Activated naive CD8-positive, alpha-beta T cell treated with anti-CD3 and anti-CD28 coated beads, Interleukin-2, amount 10 ng/mL, durations not matched to agents 7 days and 5 days (primary cell): ENCODE measurements at regions not wholly inside any gene's neighbourhood (a gene's known extent, or its start where the extent isn't known, plus 50 kb on each side); places are given as distances from the start of the nearest gene placed in this dataset.

Experiments used
- ATAC-seq: fragments of 150-1000 bp; cut with Tn5 transposase; one replicate; pipeline ENCODE4 v1.10.0; 2021; ENCODE audit warnings: low read depth, moderate library complexity
- POLR2A ChIA-PET: fragments of 350-600 bp; sonication (Branson Sonifier 250); formaldehyde crosslinking; loops from one replicate; lab custom pipeline; 2021; ENCODE audit warnings: antibody characterized with exemption; lab: Charles Lee
- DNase-seq: peaks from one replicate; pipeline ENCODE4 v3.0.0; 2021
- H3K27ac Mint-ChIP-seq: one replicate; pipeline ENCODE4 v1.8.0; 2022; ENCODE audit warnings: mild to moderate bottlenecking, mixed read lengths
- H3K27me3 Mint-ChIP-seq: one replicate; pipeline ENCODE4 v1.8.0; 2022; ENCODE audit warnings: mild to moderate bottlenecking, moderate library complexity, mixed read lengths
- H3K36me3 Mint-ChIP-seq: one replicate; pipeline ENCODE4 v1.8.0; 2021; ENCODE audit warnings: mild to moderate bottlenecking, mixed read lengths
- H3K4me1 Mint-ChIP-seq: one replicate; pipeline ENCODE4 v1.8.0; 2021; ENCODE audit warnings: mixed read lengths
- H3K4me3 Mint-ChIP-seq: one replicate; pipeline ENCODE4 v1.8.0; 2022; ENCODE audit warnings: mild to moderate bottlenecking, moderate library complexity, mixed read lengths
- H3K9me3 Mint-ChIP-seq: one replicate; pipeline ENCODE4 v1.8.0; 2021; ENCODE audit warnings: mixed read lengths

DNA sequence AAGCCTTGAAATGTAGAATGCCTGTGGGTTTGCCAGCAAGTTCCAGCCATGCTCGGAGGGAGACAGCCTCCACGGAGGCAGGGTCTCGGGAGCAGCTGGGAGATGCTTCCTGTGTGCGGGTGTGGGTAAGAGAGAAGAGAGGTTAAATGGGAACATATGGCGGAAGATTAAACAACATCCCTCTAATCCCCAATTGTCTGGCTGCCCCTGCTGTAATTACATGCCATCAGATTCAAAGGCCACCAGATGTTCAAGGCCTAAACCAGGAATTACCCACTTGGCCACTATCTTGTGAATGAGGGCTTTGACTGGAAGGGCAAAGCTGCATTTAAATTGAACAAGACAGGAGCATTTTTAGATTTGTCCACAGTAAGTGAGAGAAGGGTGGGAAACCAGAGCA, 81.4 kb upstream of the BACE2 start:
- Mint-ChIP-seq H3K27me3 (peaks cover 12% of the 10 kb centered on the region), H3K27ac (no peak overlapping the region), H3K4me3 (no peak overlapping the region), H3K4me1 (no peaks in the 10 kb centered on the region), H3K9me3 (no peaks in the 10 kb centered on the region), H3K36me3 (no peaks in the 10 kb centered on the region)
- ATAC-seq, result no peak
- POLR2A ChIA-PET, result no interaction called here
- no peak for DNase-seq

DNA sequence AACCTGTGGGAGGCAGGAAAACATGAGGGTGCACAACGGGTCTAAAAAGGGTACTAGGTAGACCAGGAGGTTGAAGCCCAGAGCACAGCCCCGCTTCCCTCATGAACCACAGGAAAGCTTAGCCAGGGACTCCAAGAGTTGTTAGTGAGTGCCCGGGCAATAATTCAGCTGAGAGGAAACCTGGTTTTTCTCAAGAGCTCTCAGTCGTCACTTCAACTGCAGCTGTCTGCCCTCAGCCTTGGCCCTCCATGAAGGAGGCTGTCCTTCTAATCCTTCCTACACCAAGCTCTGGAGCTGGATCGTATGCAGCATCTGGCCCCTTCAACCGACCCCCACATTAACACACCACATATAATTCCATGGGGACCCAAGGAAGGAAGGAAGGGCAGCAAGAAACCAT, 77.0 kb upstream of the BACE2 start:
- POLR2A ChIA-PET, result no interaction called here
- H3K36me3 Mint-ChIP-seq, result no peaks in the 10 kb centered on the region
- peaks cover 7% of the 10 kb centered on the region for H3K27me3 Mint-ChIP-seq
- H3K27ac Mint-ChIP-seq, result no peak overlapping the region
- no peaks in the 10 kb centered on the region for H3K4me1 Mint-ChIP-seq
- ATAC-seq (no peak), DNase-seq (no peak)
- H3K9me3 Mint-ChIP-seq, result no peaks in the 10 kb centered on the region
- no peak overlapping the region for H3K4me3 Mint-ChIP-seq

GRCh38 chr21:41091616-41092015, 76.3 kb upstream of the BACE2 start:
- ATAC-seq (no peak), DNase-seq (no peak)
- H3K4me1 Mint-ChIP-seq, result no peaks in the 10 kb centered on the region
- H3K36me3 Mint-ChIP-seq, result no peaks in the 10 kb centered on the region
- H3K27ac Mint-ChIP-seq, result no peak overlapping the region
- POLR2A ChIA-PET, result no interaction called here
- no peaks in the 10 kb centered on the region for H3K9me3 Mint-ChIP-seq
- H3K4me3 Mint-ChIP-seq, result no peak overlapping the region
- H3K27me3 Mint-ChIP-seq, result peaks cover 7% of the 10 kb centered on the region

GRCh38 chr21:41092312-41092711, 75.6 kb upstream of the BACE2 start:
- POLR2A ChIA-PET, result no interaction called here
- Mint-ChIP-seq H3K4me3 (no peak overlapping the region), H3K27ac (no peak overlapping the region), H3K36me3 (no peaks in the 10 kb centered on the region), H3K27me3 (peaks cover 7% of the 10 kb centered on the region), H3K9me3 (no peaks in the 10 kb centered on the region), H3K4me1 (no peaks in the 10 kb centered on the region)
- DNase-seq, result no peak
- ATAC-seq, result no peak

DNA sequence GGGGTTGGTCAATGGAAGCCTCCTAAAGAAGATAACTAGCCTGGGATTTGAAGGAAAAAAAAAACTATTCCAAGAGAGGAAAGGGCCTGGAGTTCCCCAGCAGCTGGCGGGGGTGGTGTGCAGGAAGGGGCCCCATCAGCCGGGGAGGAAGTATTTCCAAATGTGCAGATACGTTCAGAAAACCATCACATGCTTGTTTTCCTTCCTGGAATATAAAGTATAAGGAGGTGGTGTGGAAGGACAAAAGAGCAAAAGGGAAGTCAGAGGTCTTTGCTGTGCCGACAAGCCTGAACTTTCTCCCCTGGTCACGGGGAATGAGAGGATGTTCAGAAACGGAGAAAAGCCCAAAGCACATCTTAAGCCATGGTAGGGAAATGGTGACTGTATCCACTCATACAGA, 72.0 kb upstream of the BACE2 start:
- Mint-ChIP-seq H3K9me3 (peaks cover 3% of the 10 kb centered on the region), H3K36me3 (no peaks in the 10 kb centered on the region), H3K27me3 (peaks cover 6% of the 10 kb centered on the region), H3K4me1 (no peaks in the 10 kb centered on the region), H3K4me3 (no peak overlapping the region), H3K27ac (no peak overlapping the region)
- ATAC-seq (no peak), DNase-seq (no peak)
- POLR2A ChIA-PET, result no interaction called here

DNA sequence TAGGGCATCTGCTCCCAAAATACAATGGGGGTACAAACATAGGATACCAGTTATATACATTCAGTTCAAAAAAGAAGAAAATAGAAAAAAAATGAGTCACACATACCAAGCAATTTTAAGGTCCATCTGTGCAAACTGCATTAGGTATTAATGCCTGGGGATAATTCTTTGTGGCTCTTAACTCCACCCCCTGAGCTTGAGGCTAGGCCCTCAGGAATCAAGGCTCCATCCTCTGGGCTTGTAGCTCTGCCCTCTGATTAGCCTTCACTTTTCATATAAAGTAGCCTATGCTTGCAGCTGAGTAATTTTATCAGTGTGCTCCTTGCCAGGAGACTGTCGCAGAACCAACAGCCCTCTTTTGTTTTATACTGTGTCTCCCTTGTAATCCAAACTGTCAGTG, 69.9 kb upstream of the BACE2 start:
- POLR2A ChIA-PET, result no interaction called here
- no peak overlapping the region for H3K27ac Mint-ChIP-seq
- H3K4me3 Mint-ChIP-seq, result no peak overlapping the region
- DNase-seq (no peak), ATAC-seq (no peak)
- H3K4me1 Mint-ChIP-seq, result no peaks in the 10 kb centered on the region
- peaks cover 6% of the 10 kb centered on the region for H3K27me3 Mint-ChIP-seq
- peaks cover 3% of the 10 kb centered on the region for H3K9me3 Mint-ChIP-seq
- H3K36me3 Mint-ChIP-seq, result no peaks in the 10 kb centered on the region

DNA sequence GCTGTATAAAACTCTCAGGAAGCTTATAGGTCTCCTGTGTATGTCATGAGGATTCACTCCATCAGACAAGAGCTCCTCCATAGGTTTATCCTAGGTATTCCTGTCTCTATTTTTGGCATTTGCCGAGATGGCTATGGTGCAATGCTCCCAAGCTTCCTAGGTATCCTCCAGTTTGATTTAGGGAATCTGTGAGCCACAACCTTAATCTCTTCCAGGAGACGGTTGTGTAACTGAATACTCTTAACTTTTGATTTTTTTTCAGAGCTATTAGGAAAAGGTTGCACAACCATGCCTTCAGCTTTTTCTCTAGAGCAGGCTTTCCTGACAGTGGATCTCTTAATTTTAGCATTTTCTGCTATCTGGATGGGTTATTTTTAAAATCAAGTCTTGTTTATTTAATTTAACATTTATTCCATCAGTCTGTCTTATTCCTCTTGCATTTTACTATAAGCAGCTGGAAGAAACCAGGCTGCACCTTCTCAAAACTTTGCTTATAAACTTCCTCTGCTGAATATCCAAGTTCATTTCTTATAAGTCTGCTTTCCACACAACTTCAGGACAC, 69.4 kb upstream of the BACE2 start:
- no peak for ATAC-seq
- H3K4me3 Mint-ChIP-seq, result no peak overlapping the region
- no peak for DNase-seq
- no peaks in the 10 kb centered on the region for H3K36me3 Mint-ChIP-seq
- no peak overlapping the region for H3K27ac Mint-ChIP-seq
- H3K27me3 Mint-ChIP-seq, result peaks cover 6% of the 10 kb centered on the region
- POLR2A ChIA-PET, result interaction anchor here (0.9 kb wide), 1 partner anchor 937 kb away, joined by 5 read pairs; no protein-coding TSS in a partner anchor
- peaks cover 3% of the 10 kb centered on the region for H3K9me3 Mint-ChIP-seq
- no peaks in the 10 kb centered on the region for H3K4me1 Mint-ChIP-seq

DNA sequence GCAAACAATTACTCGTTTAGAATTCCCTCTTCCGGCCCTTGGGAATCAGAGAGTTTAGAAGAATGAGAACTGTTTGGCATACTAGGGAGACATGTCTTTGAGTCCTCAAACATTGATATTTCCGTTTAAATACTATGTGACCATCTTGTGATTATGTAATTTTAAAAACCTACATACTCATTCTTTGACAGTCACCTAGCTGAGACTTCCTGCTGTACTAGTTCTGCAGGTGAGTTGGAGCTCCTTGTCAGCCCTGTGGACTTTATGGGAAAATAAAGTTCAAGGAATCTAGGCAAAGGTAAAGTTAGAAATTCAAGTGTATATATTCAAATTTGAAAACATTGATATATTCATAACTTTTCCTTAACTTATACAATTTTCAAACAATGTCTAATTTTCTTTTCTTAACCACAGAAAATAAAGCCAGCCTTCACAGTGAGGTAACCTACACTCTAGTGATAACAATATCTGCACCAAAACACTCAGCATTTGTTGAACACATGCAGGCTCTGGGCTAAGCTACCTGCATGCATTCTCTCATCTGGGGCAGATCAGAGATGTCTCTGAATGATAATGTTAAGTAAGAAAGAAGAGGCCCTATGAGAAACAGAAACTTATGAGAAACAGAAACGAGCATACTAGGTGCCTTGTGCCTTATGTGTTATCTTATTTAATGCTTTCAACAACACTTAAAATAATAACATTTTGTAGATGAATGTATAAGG, 67.0 kb upstream of the BACE2 start:
- no peak for DNase-seq
- no peak for ATAC-seq
- H3K27ac Mint-ChIP-seq, result no peak overlapping the region
- peaks cover 20% of the 10 kb centered on the region for H3K27me3 Mint-ChIP-seq
- H3K9me3 Mint-ChIP-seq, result peaks cover 3% of the 10 kb centered on the region
- H3K4me1 Mint-ChIP-seq, result no peaks in the 10 kb centered on the region
- H3K36me3 Mint-ChIP-seq, result no peaks in the 10 kb centered on the region
- POLR2A ChIA-PET, result no interaction called here
- H3K4me3 Mint-ChIP-seq, result no peak overlapping the region

DNA sequence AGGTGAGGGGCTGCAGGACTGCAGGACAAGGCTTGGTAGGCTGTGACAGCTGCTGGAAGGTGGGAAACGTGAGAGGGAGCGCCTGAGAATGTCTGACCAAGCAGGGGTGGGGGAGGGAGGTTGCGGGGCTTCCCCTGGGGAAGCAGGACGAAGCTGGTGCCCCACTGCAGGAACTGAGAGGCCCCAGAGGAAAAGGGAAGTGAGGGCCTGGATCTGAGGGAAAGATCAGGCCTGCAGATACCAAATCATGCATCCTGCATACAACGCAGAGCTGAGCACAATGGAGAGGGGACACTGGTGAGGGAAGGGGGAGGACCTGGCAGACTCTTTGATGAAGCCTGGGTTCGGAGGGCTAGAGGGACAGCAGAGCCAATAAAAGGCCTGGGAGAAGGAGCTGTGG, 65.7 kb upstream of the BACE2 start:
- ATAC-seq (no peak), DNase-seq (no peak)
- peaks cover 3% of the 10 kb centered on the region for H3K9me3 Mint-ChIP-seq
- no peak overlapping the region for H3K4me3 Mint-ChIP-seq
- no peaks in the 10 kb centered on the region for H3K4me1 Mint-ChIP-seq
- no peak overlapping the region for H3K27ac Mint-ChIP-seq
- H3K36me3 Mint-ChIP-seq, result no peaks in the 10 kb centered on the region
- peaks cover 20% of the 10 kb centered on the region for H3K27me3 Mint-ChIP-seq
- POLR2A ChIA-PET, result no interaction called here

DNA sequence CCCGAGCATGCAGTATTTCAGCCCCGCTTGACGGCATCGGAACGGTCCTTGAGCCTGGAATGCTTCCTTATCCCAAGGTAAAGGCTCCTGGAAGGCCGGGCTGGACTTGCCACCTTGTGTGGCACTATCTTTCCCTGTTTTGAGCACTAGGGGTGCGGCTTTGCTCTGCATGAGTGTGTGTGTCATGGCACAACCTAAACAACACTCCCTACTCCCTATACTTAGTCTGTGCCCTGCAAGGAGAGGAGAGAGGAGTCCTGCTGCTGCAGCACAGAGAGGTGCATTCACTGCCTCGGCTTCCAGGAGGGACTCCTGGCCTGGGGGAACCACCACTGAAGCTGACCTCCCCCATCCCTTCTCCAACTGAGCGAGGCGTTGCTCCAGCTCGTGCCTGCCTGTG, 60.4 kb upstream of the BACE2 start:
- no peak for DNase-seq
- H3K4me3 Mint-ChIP-seq, result no peak overlapping the region
- POLR2A ChIA-PET, result no interaction called here
- H3K9me3 Mint-ChIP-seq, result peaks cover 2% of the 10 kb centered on the region
- ATAC-seq, result no peak
- H3K27ac Mint-ChIP-seq, result no peak overlapping the region
- H3K4me1 Mint-ChIP-seq, result peaks cover 6% of the 10 kb centered on the region
- no peaks in the 10 kb centered on the region for H3K36me3 Mint-ChIP-seq
- H3K27me3 Mint-ChIP-seq, result peaks cover 16% of the 10 kb centered on the region

- POLR2A ChIA-PET, result no interaction called here
- no peak overlapping the region for H3K4me3 Mint-ChIP-seq
- peaks cover 2% of the 10 kb centered on the region for H3K9me3 Mint-ChIP-seq
- H3K36me3 Mint-ChIP-seq, result no peaks in the 10 kb centered on the region
- peaks cover 15% of the 10 kb centered on the region for H3K27me3 Mint-ChIP-seq
- peaks cover 16% of the 10 kb centered on the region for H3K4me1 Mint-ChIP-seq
- ATAC-seq, result no peak
- H3K27ac Mint-ChIP-seq, result no peak overlapping the region
- DNase-seq, result no peak
These were observed 59.0 kb upstream of the BACE2 start for GRCh38 chr21:41108668-41109585.

DNA sequence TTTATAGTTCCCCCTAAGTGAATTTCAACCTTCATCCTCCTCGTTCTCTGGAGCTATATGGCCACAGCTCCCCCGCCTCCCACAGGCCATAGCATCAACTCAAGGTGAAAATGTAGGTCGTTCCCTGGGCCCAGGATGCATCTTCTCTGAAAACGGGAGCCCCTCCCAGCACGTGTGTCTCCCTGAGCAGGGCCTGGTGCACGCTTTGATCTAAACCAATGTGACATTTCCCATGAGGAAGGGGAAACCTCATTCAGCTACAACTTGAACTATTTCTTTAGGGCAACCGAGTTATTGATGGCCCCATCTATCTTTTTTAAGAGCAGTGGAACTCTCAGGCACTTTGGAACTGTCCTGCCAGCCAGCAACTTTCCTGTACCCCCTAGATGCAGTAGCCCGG, 57.8 kb upstream of the BACE2 start:
- H3K27me3 Mint-ChIP-seq, result peaks cover 9% of the 10 kb centered on the region
- H3K9me3 Mint-ChIP-seq, result peaks cover 2% of the 10 kb centered on the region
- DNase-seq (no peak), ATAC-seq (no peak)
- no peaks in the 10 kb centered on the region for H3K36me3 Mint-ChIP-seq
- POLR2A ChIA-PET, result no interaction called here
- peaks cover 16% of the 10 kb centered on the region for H3K4me1 Mint-ChIP-seq
- no peak overlapping the region for H3K4me3 Mint-ChIP-seq
- H3K27ac Mint-ChIP-seq, result no peak overlapping the region

DNA sequence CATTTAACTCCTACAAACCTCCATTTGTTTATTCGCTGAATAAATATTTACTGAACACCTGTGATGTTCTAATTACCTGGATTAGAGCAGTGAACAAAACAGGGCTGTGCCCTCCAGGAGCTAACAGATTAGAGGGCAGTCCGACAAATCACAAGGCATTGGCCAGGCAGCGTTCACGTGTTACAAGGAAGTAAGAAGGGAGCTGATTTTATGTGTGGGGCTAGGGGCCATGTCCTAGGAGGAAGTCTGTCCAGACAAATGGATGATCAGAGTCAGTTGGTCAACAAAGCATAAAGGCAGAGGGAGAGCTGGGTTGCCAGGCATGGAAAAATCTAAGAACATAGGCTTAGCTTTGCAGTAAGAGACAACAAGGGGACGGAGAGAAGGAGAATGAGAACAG, 57.3 kb upstream of the BACE2 start:
- Mint-ChIP-seq H3K27me3 (peaks cover 7% of the 10 kb centered on the region), H3K4me3 (no peak overlapping the region), H3K9me3 (peaks cover 2% of the 10 kb centered on the region), H3K4me1 (peaks cover 16% of the 10 kb centered on the region), H3K36me3 (no peaks in the 10 kb centered on the region), H3K27ac (no peak overlapping the region)
- ATAC-seq (no peak), DNase-seq (no peak)
- POLR2A ChIA-PET, result no interaction called here

GRCh38 chr21:41111681-41112080, 56.3 kb upstream of the BACE2 start:
- DNase-seq (no peak), ATAC-seq (no peak)
- peaks cover 2% of the 10 kb centered on the region for H3K9me3 Mint-ChIP-seq
- peaks cover 16% of the 10 kb centered on the region for H3K4me1 Mint-ChIP-seq
- H3K27ac Mint-ChIP-seq, result no peak overlapping the region
- POLR2A ChIA-PET, result no interaction called here
- H3K27me3 Mint-ChIP-seq, result peaks cover 7% of the 10 kb centered on the region
- no peaks in the 10 kb centered on the region for H3K36me3 Mint-ChIP-seq
- H3K4me3 Mint-ChIP-seq, result peak overlapping the region; percentile 9
